SK-N-SH (cell line): ENCODE measurements at regions not wholly inside any gene's neighbourhood (a gene's known extent, or its start where the extent isn't known, plus 50 kb on each side); places are given as distances from the start of the nearest gene placed in this dataset.

Experiments used
- CTCF ChIA-PET: fragments of 300-600, 350-600 bp; formaldehyde crosslinking; extraction: SDS; loops from one replicate; lab custom pipeline; 2021; lab: Yijun Ruan, JAX
- POLR2A ChIA-PET: fragments of 350-600 bp; sonication (Branson Sonifier 250); formaldehyde crosslinking; extraction: SDS; loops from one replicate; lab custom pipeline; 2020; ENCODE audit warnings: antibody characterized with exemption, inconsistent platforms; lab: Yijun Ruan, JAX
- DNase-seq: peaks from one replicate; pipeline ENCODE4 v3.0.0; 2012
- H2AFZ ChIP-seq: fragments of 200-600 bp; sonication (generic); 2 replicates; pipeline ENCODE4 v1.8.1; 2016; ENCODE audit warnings: antibody characterized with exemption, mild to moderate bottlenecking, low read depth
- H3F3A ChIP-seq: fragments of 200-600 bp; sonication (generic); replicated peaks from 2 replicates; pipeline ENCODE3; 2016; ENCODE audit warnings: antibody characterized with exemption, mild to moderate bottlenecking; ENCODE audit not compliant: insufficient read depth
- H3K27ac ChIP-seq, 2 experiments: fragments of 200-500 bp in 1 of 2; fragments of 200-600 bp in 1 of 2; sonication (Bioruptor generic) in 1 of 2; sonication (generic), shearing (Covaris generic) in 1 of 2; 2 replicates each; pipeline versions ENCODE4 v1.5.1 to v1.6.1; 2014 to 2016; ENCODE audit warnings: low read depth in 2 of 2, inconsistent platforms in 1 of 2, low read length in 1 of 2, mild to moderate bottlenecking in 1 of 2, mixed read lengths in 1 of 2
- H3K27me3 ChIP-seq: fragments of 200-600 bp; sonication (generic), shearing (Covaris generic); 2 replicates; pipeline ENCODE4 v1.6.1; 2016; ENCODE audit warnings: mixed run types; ENCODE audit not compliant: insufficient read depth
- H3K36me3 ChIP-seq, 2 experiments: fragments of 200-500 bp in 1 of 2; fragments of 200-600 bp in 1 of 2; sonication (Bioruptor generic) in 1 of 2; sonication (generic) in 1 of 2; replicated peaks in 1 of 2; 2 replicates each; pipeline versions ENCODE3 to v1.5.1; 2014 to 2016; ENCODE audit warnings: low read length in 1 of 2, mild to moderate bottlenecking in 1 of 2; ENCODE audit not compliant: insufficient read depth in 2 of 2, control insufficient read depth in 1 of 2
- H3K4me1 ChIP-seq, 2 experiments: fragments of 200-500 bp in 1 of 2; fragments of 200-600 bp in 1 of 2; sonication (Bioruptor generic) in 1 of 2; sonication (generic), shearing (Covaris generic) in 1 of 2; 2 replicates each; pipeline versions ENCODE4 v1.5.1 to v1.6.1; 2014 to 2016; ENCODE audit warnings: low read depth in 1 of 2, low read length in 1 of 2, mixed run types in 1 of 2; ENCODE audit not compliant: insufficient read depth in 2 of 2, control insufficient read depth in 1 of 2
- H3K4me2 ChIP-seq: fragments of 200-600 bp; sonication (generic), shearing (Covaris generic); 2 replicates; pipeline ENCODE4 v1.6.1; 2017; ENCODE audit warnings: mixed run types
- H3K4me3 ChIP-seq, 2 experiments: fragments of 200-500 bp in 1 of 2; fragments of 200-600 bp in 1 of 2; sonication (Bioruptor generic) in 1 of 2; sonication (generic), shearing (Covaris generic) in 1 of 2; 2 replicates each; pipeline versions ENCODE4 v1.5.1 to v1.8.1; 2014 to 2016; ENCODE audit warnings: low read depth in 2 of 2, inconsistent platforms in 1 of 2, low read length in 1 of 2, mild to moderate bottlenecking in 1 of 2, mixed read lengths in 1 of 2, moderate library complexity in 1 of 2
- H3K79me2 ChIP-seq: fragments of 200-600 bp; sonication (generic); 2 replicates; pipeline ENCODE4 v1.8.1; 2017; ENCODE audit warnings: mild to moderate bottlenecking; ENCODE audit not compliant: insufficient read depth
- H3K9ac ChIP-seq: fragments of 200-600 bp; sonication (generic); 2 replicates; pipeline ENCODE4 v1.6.1; 2017; ENCODE audit warnings: mixed run types
- H3K9me2 ChIP-seq: fragments of 200-600 bp; sonication (generic); 2 replicates; pipeline ENCODE4 v1.6.1; 2017; ENCODE audit warnings: mixed run types
- H3K9me3 ChIP-seq: fragments of 200-600 bp; sonication (generic); 2 replicates; pipeline ENCODE4 v1.6.1; 2017; ENCODE audit warnings: mixed run types, mild to moderate bottlenecking, moderate library complexity
- H4K20me1 ChIP-seq: fragments of 200-600 bp; sonication (generic); 2 replicates; pipeline ENCODE4 v1.6.1; 2017; ENCODE audit warnings: mild to moderate bottlenecking, mixed run types; ENCODE audit not compliant: insufficient read depth
- ELF1 ChIP-seq: IDR thresholded peaks from 2 replicates; pipeline ENCODE4 v1.4.0; 2012
- EP300 ChIP-seq, 2 experiments: IDR thresholded peaks; 2 replicates each; pipeline versions ENCODE4 v1.4.0 to v1.6.1; 2012; ENCODE audit warnings: borderline replicate concordance in 1 of 2, low read depth in 1 of 2, low read length in 1 of 2
- FOSL2 ChIP-seq: IDR thresholded peaks from 2 replicates; pipeline ENCODE4 v1.4.0; 2012; ENCODE audit warnings: low read depth, mild to moderate bottlenecking, moderate library complexity, borderline replicate concordance
- FOXM1 ChIP-seq: IDR thresholded peaks from 2 replicates; pipeline ENCODE4 v1.4.0; 2012; ENCODE audit warnings: low read depth, mild to moderate bottlenecking
- GABPA ChIP-seq: IDR thresholded peaks from 2 replicates; pipeline ENCODE4 v1.4.0; 2012; ENCODE audit warnings: low read depth, mild to moderate bottlenecking
- IRF3 ChIP-seq: fragments of 150-350 bp; IDR thresholded peaks from 2 replicates; pipeline ENCODE4 v1.6.1; 2016; ENCODE audit warnings: mild to moderate bottlenecking, low read depth, low read length
- MAX ChIP-seq: IDR thresholded peaks from 2 replicates; pipeline ENCODE4 v1.4.0; 2012; ENCODE audit warnings: low read depth
- MXI1 ChIP-seq: IDR thresholded peaks from 2 replicates; pipeline ENCODE4 v1.6.1; 2012; ENCODE audit warnings: mild to moderate bottlenecking, low read depth, low read length, improper control_type of control experiment
- NFIC ChIP-seq: IDR thresholded peaks from 2 replicates; pipeline ENCODE4 v1.4.0; 2012; ENCODE audit warnings: borderline replicate concordance
- NRF1 ChIP-seq: IDR thresholded peaks from 2 replicates; pipeline ENCODE4 v1.6.1; 2012; ENCODE audit warnings: low read depth, mild to moderate bottlenecking, low read length
- POLR2AphosphoS5 ChIP-seq: IDR thresholded peaks from 2 replicates; pipeline ENCODE4 v1.6.1; 2012; ENCODE audit warnings: low read depth, low read length
- RAD21 ChIP-seq: IDR thresholded peaks from 2 replicates; pipeline ENCODE4 v1.6.1; 2012; ENCODE audit warnings: mild to moderate bottlenecking, low read length
- RCOR1 ChIP-seq: fragments of 150-350 bp; IDR thresholded peaks from 2 replicates; pipeline ENCODE4 v1.6.1; 2017; ENCODE audit warnings: antibody characterized with exemption, low read length
- REST ChIP-seq: IDR thresholded peaks from 2 replicates; pipeline ENCODE4 v1.6.1; 2012; ENCODE audit warnings: mild to moderate bottlenecking, low read depth, low read length, moderate library complexity
- RFX5 ChIP-seq: IDR thresholded peaks from 2 replicates; pipeline ENCODE4 v1.6.1; 2012; ENCODE audit warnings: mild to moderate bottlenecking, improper control_type of control experiment, low read length
- RXRA ChIP-seq: IDR thresholded peaks from 2 replicates; pipeline ENCODE4 v1.4.0; 2012; ENCODE audit warnings: low read depth, mild to moderate bottlenecking, borderline replicate concordance
- SIN3A ChIP-seq: IDR thresholded peaks from 2 replicates; pipeline ENCODE4 v1.6.1; 2012; ENCODE audit warnings: low read depth, mild to moderate bottlenecking, low read length, moderate library complexity, borderline replicate concordance
- SMC3 ChIP-seq: IDR thresholded peaks from 2 replicates; pipeline ENCODE4 v1.6.1; 2012; ENCODE audit warnings: low read depth, low read length, improper control_type of control experiment
- TCF12 ChIP-seq: IDR thresholded peaks from 2 replicates; pipeline ENCODE4 v1.4.0; 2012
- USF1 ChIP-seq: IDR thresholded peaks from 2 replicates; pipeline ENCODE4 v1.4.0; 2012; ENCODE audit warnings: low read depth, borderline replicate concordance
- USF2 ChIP-seq: fragments of 150-350 bp; IDR thresholded peaks from 2 replicates; pipeline ENCODE4 v1.6.1; 2017; ENCODE audit warnings: antibody characterized with exemption, low read length, low read depth, borderline replicate concordance
- YY1 ChIP-seq: IDR thresholded peaks from 2 replicates; pipeline ENCODE4 v1.4.0; 2012; ENCODE audit warnings: low read depth, mild to moderate bottlenecking
- ZBTB33 ChIP-seq: IDR thresholded peaks from 2 replicates; pipeline ENCODE4 v1.4.0; 2012; ENCODE audit warnings: low read depth, borderline replicate concordance
- WGBS: methylation state at CpG from one replicate; pipeline ENCODE4 v1.1.6; 2017; ENCODE audit warnings: low lambda C conversion rate; 5-methylcytosine and 5-hydroxymethylcytosine counted together

- no peak for DNase-seq
- H3K36me3 ChIP-seq = no peaks in the 10 kb centered on the region
- TF ChIP-seq EP300 (IDR thresholded peaks at IDR 0.05; ENCODE audit: borderline replicate concordance in 1 of 2, low read depth in 1 of 2, low read length in 1 of 2) (no peak), RAD21 (no peak), NFIC (no peak), USF2 (no peak), GABPA (no peak), FOXM1 (no peak), TCF12 (no peak), FOSL2 (no peak), IRF3 (no peak), POLR2AphosphoS5 (no peak), USF1 (no peak), ELF1 (no peak), YY1 (no peak), SIN3A (no peak), MXI1 (no peak), RFX5 (no peak), RXRA (no peak)
- peaks cover 0 to 10% of the 10 kb centered on the region in 2 experiments; a peak in 3 of 4 replicates for H3K4me1 ChIP-seq
- H4K20me1 ChIP-seq = no peaks in the 10 kb centered on the region
- H3K27me3 ChIP-seq = no peaks in the 10 kb centered on the region
- ChIA-PET POLR2A (no interaction called here), CTCF (interaction anchor here (0.6 to 2.4 kb wide), 6 partner anchors 9 to 264 kb away, joined by 3 to 11 read pairs (median 6); no protein-coding TSS in a partner anchor)
- no peaks in the 10 kb centered on the region for H3K9me2 ChIP-seq
- H3F3A ChIP-seq = peaks cover 14% of the 10 kb centered on the region
- no peak overlapping the region for H3K4me3 ChIP-seq
- no peak overlapping the region for H2AFZ ChIP-seq
- H3K27ac ChIP-seq = no peak overlapping the region
- no peaks in the 10 kb centered on the region for H3K9me3 ChIP-seq
- WGBS = 71% methylated on average over 5 of the region's 5 CpGs
- no peaks in the 10 kb centered on the region for H3K79me2 ChIP-seq
- H3K9ac ChIP-seq = no peak overlapping the region
- no peak overlapping the region for H3K4me2 ChIP-seq
Observed at GRCh38 chr18:70459731-70460130, 170.9 kb downstream of the SOCS6 start.

- H4K20me1 ChIP-seq = no peaks in the 10 kb centered on the region
- DNase-seq = no peak
- no peaks in the 10 kb centered on the region for H3K9me2 ChIP-seq
- no peak overlapping the region for H3K9ac ChIP-seq
- H3K4me2 ChIP-seq = no peak overlapping the region
- H2AFZ ChIP-seq = no peak overlapping the region
- peaks cover 11% of the 10 kb centered on the region for H3F3A ChIP-seq
- H3K36me3 ChIP-seq = no peaks in the 10 kb centered on the region
- H3K79me2 ChIP-seq = no peaks in the 10 kb centered on the region
- POLR2A ChIA-PET = no interaction called here
- H3K4me1 ChIP-seq = peaks cover 0 to 6% of the 10 kb centered on the region in 2 experiments; a peak in 3 of 4 replicates
- WGBS = 89% methylated on average over 4 of the region's 4 CpGs
- H3K27me3 ChIP-seq = no peaks in the 10 kb centered on the region
- no peak overlapping the region for H3K4me3 ChIP-seq
- no peak overlapping the region for H3K27ac ChIP-seq
- H3K9me3 ChIP-seq = no peaks in the 10 kb centered on the region
- CTCF ChIA-PET = interaction anchor here (0.6 to 2.4 kb wide), 7 partner anchors 8 to 263 kb away, joined by 3 to 11 read pairs (median 5); no protein-coding TSS in a partner anchor
- no peak for TF ChIP-seq ZBTB33
- no peak for TF ChIP-seq POLR2AphosphoS5
- no peak for TF ChIP-seq SMC3
- no peak for TF ChIP-seq REST
- no peak for TF ChIP-seq RCOR1
- no peak for TF ChIP-seq NRF1
- no peak for TF ChIP-seq MAX
Observed at GRCh38 chr18:70459251-70459650, 170.4 kb downstream of the SOCS6 start.
